GM12872 (cell line): ENCODE measurements at regions not wholly inside any gene's neighbourhood (a gene's known extent, or its start where the extent isn't known, plus 50 kb on each side); places are given as distances from the start of the nearest gene placed in this dataset.
A peak's percentile ranks its signal among the peaks of the same experiment; 100 is the strongest.

ENCODE experiments used
- CTCF ChIP-seq: IDR thresholded peaks from 3 replicates; pipeline ENCODE4 v1.5.1; 2011; ENCODE audit warnings: low read depth, mild to moderate bottlenecking, low read length, moderate library complexity; ENCODE audit not compliant: insufficient read depth

GRCh38 chr10:88086187-88086960 lies 222.9 kb downstream of the PTEN start:
- no peak for TF ChIP-seq CTCF

GRCh38 chr10:88088441-88089340 lies 225.3 kb downstream of the PTEN start:
- no peak for TF ChIP-seq CTCF

- no peak for TF ChIP-seq CTCF
These were observed 226.1 kb downstream of the PTEN start for GRCh38 chr10:88089498-88089897.

GRCh38 chr10:88090568-88091214 lies 227.3 kb downstream of the PTEN start:
- TF ChIP-seq CTCF, result no peak

- TF ChIP-seq CTCF, result 0 out of 3 replicates have a peak, but pooled peaks have one; percentile 10
These were observed 228.2 kb downstream of the PTEN start for GRCh38 chr10:88091490-88092061.

- TF ChIP-seq CTCF, result no peak
These were observed 228.8 kb downstream of the PTEN start for GRCh38 chr10:88092265-88092664.

GRCh38 chr10:88092973-88093372 lies 229.5 kb downstream of the PTEN start:
- TF ChIP-seq CTCF, result no peak
